Upper lobe of left lung (tissue), 6 donors: ENCODE measurements at regions not wholly inside any gene's neighbourhood (a gene's known extent, or its start where the extent isn't known, plus 50 kb on each side); places are given as distances from the start of the nearest gene placed in this dataset.

ENCODE experiments used
- ATAC-seq, 2 donors: fragments of 200-7000 bp; cut with Tn5 transposase; one replicate each; pipeline ENCODE4 v1.9.1; 2022; ENCODE audit warnings: mild to moderate bottlenecking in 2 of 2, moderate library complexity in 2 of 2; ENCODE audit not compliant: low FRiP score in 2 of 2
- DNase-seq, 2 donors: peaks; one replicate each; pipeline ENCODE4 v3.0.0-alpha.2; 2019 to 2020
- H3K27ac ChIP-seq, 4 donors: fragments of 200-600 bp; sonication (generic); one replicate each; pipeline ENCODE4 v1.5.1; 2016 to 2019
- H3K27me3 ChIP-seq, 4 donors: fragments of 200-600 bp; sonication (generic); one replicate each; pipeline ENCODE4 v1.5.1; 2017 to 2019
- H3K36me3 ChIP-seq, 4 donors: fragments of 200-600 bp; sonication (generic); one replicate each; pipeline ENCODE4 v1.5.1; 2016 to 2019
- H3K4me1 ChIP-seq, 4 donors: fragments of 200-600 bp; sonication (generic); one replicate each; pipeline ENCODE4 v1.5.1; 2018 to 2019
- H3K4me3 ChIP-seq, 4 donors: fragments of 200-600 bp; sonication (generic); one replicate each; pipeline ENCODE4 v1.5.1; 2017 to 2019; ENCODE audit warnings: mild to moderate bottlenecking in 2 of 4, moderate library complexity in 1 of 4
- H3K9me3 ChIP-seq, 4 donors: fragments of 200-600 bp; sonication (generic); one replicate each; pipeline ENCODE4 v1.5.1; 2018 to 2019
- CTCF ChIP-seq, 6 experiments: fragments of 450-650 bp in 4 of 6; fragments of 200-600 bp in 2 of 6; sonication (generic) in 2 of 6; IDR thresholded peaks; one replicate each; pipeline ENCODE4 v1.5.1; 2016 to 2019; ENCODE audit warnings: antibody characterized with exemption in 6 of 6
- EP300 ChIP-seq, 4 donors: sonication (generic); formaldehyde crosslinking; IDR thresholded peaks; one replicate each; pipeline ENCODE4 v1.5.1; 2017; ENCODE audit warnings: antibody characterized with exemption in 4 of 4, control low read depth in 2 of 4
- POLR2A ChIP-seq, 4 donors: fragments of 450-650 bp; IDR thresholded peaks; one replicate each; pipeline ENCODE4 v1.5.1; 2016 to 2017; ENCODE audit warnings: antibody characterized with exemption in 4 of 4, mild to moderate bottlenecking in 2 of 4
- POLR2AphosphoS5 ChIP-seq, 2 donors: sonication (generic); formaldehyde crosslinking; IDR thresholded peaks; one replicate each; pipeline ENCODE4 v1.5.1; 2017; ENCODE audit warnings: antibody characterized with exemption in 2 of 2
- WGBS, 2 donors: methylation state at CpG; one replicate each; pipeline ENCODE4 v1.1.5; 2017 to 2018; 5-methylcytosine and 5-hydroxymethylcytosine counted together
- donor health status: DM: no; HTN: no; CAD: no; lungs with moderate emphysema.
- donor health status: DM: no; HTN: yes; CAD: no; lungs with severe emphysema.

GRCh38 chr3:177307826-177308225 lies 110.5 kb upstream of the TBL1XR1 start:
- Histone ChIP-seq H3K4me1 (no peaks in the 10 kb centered on the region), H3K27me3 (no peaks in the 10 kb centered on the region), H3K36me3 (no peaks in the 10 kb centered on the region), H3K4me3 (no peak overlapping the region), H3K27ac (no peak overlapping the region), H3K9me3 (peaks cover 0 to 6% (median 0%) of the 10 kb centered on the region in 4 donors)
- ATAC-seq (no peak), DNase-seq (no peak)
- WGBS, 2 donors, result 89 to 96% methylated on average over 5 of the region's 5 CpGs
- TF ChIP-seq EP300 (IDR thresholded peaks at IDR 0.05) (no peak), POLR2A (IDR thresholded peaks at IDR 0.05) (no peak), CTCF (IDR thresholded peaks at IDR 0.05) (no peak), POLR2AphosphoS5 (IDR thresholded peaks at IDR 0.05) (no peak)

GRCh38 chr3:177308286-177308685 lies 111.0 kb upstream of the TBL1XR1 start:
- Histone ChIP-seq H3K4me3 (no peak overlapping the region), H3K27me3 (no peaks in the 10 kb centered on the region), H3K27ac (no peak overlapping the region), H3K4me1 (no peaks in the 10 kb centered on the region), H3K9me3 (peaks cover 0 to 6% (median 0%) of the 10 kb centered on the region in 4 donors), H3K36me3 (no peaks in the 10 kb centered on the region)
- TF ChIP-seq POLR2AphosphoS5 (IDR thresholded peaks at IDR 0.05) (no peak), EP300 (IDR thresholded peaks at IDR 0.05) (no peak), CTCF (IDR thresholded peaks at IDR 0.05) (no peak), POLR2A (IDR thresholded peaks at IDR 0.05) (no peak)
- ATAC-seq, result no peak
- DNase-seq, result no peak
- WGBS, 2 donors, result 88 to 90% methylated on average over 5 of the region's 5 CpGs

GRCh38 chr3:177308911-177309310 lies 111.6 kb upstream of the TBL1XR1 start:
- H3K36me3 ChIP-seq, result no peaks in the 10 kb centered on the region
- 85 to 100% methylated on average over 3 of the region's 3 CpGs for WGBS, 2 donors
- no peaks in the 10 kb centered on the region for H3K27me3 ChIP-seq
- H3K9me3 ChIP-seq, result peaks cover 0 to 6% (median 0%) of the 10 kb centered on the region in 4 donors
- H3K27ac ChIP-seq, result no peak overlapping the region
- no peak overlapping the region for H3K4me3 ChIP-seq
- H3K4me1 ChIP-seq, result no peaks in the 10 kb centered on the region
- no peak for DNase-seq
- TF ChIP-seq POLR2A (IDR thresholded peaks at IDR 0.05), result no peak
- no peak for TF ChIP-seq EP300 (IDR thresholded peaks at IDR 0.05)
- no peak for TF ChIP-seq POLR2AphosphoS5 (IDR thresholded peaks at IDR 0.05)
- no peak for TF ChIP-seq CTCF (IDR thresholded peaks at IDR 0.05)
- ATAC-seq, result no peak

- ATAC-seq (no peak), DNase-seq (no peak)
- WGBS, 2 donors, result 94 to 97% methylated on average over 5 of the region's 5 CpGs
- Histone ChIP-seq H3K27me3 (no peaks in the 10 kb centered on the region), H3K4me1 (no peaks in the 10 kb centered on the region), H3K27ac (no peak overlapping the region), H3K9me3 (peaks cover 0 to 6% (median 0%) of the 10 kb centered on the region in 4 donors), H3K4me3 (no peak overlapping the region), H3K36me3 (no peaks in the 10 kb centered on the region)
- TF ChIP-seq CTCF (IDR thresholded peaks at IDR 0.05) (no peak), EP300 (IDR thresholded peaks at IDR 0.05) (no peak), POLR2AphosphoS5 (IDR thresholded peaks at IDR 0.05) (no peak), POLR2A (IDR thresholded peaks at IDR 0.05) (no peak)
Observed at GRCh38 chr3:177312491-177312890, 115.2 kb upstream of the TBL1XR1 start.

- TF ChIP-seq POLR2A (IDR thresholded peaks at IDR 0.05) (no peak), EP300 (IDR thresholded peaks at IDR 0.05) (no peak), CTCF (IDR thresholded peaks at IDR 0.05) (no peak), POLR2AphosphoS5 (IDR thresholded peaks at IDR 0.05) (no peak)
- no peaks in the 10 kb centered on the region for H3K27me3 ChIP-seq
- DNase-seq (no peak), ATAC-seq (no peak)
- H3K4me3 ChIP-seq, result no peak overlapping the region
- H3K27ac ChIP-seq, result no peak overlapping the region
- 96 to 100% methylated on average over 3 of the region's 3 CpGs for WGBS, 2 donors
- H3K36me3 ChIP-seq, result no peaks in the 10 kb centered on the region
- H3K4me1 ChIP-seq, result no peaks in the 10 kb centered on the region
- peaks cover 0 to 6% (median 0%) of the 10 kb centered on the region in 4 donors for H3K9me3 ChIP-seq
Observed at GRCh38 chr3:177314897-177315296, 117.6 kb upstream of the TBL1XR1 start.
